NK-92 (cell line): ENCODE measurements at regions not wholly inside any gene's neighbourhood (a gene's known extent, or its start where the extent isn't known, plus 50 kb on each side); places are given as distances from the start of the nearest gene placed in this dataset.
A peak's percentile ranks its signal among the peaks of the same experiment; 100 is the strongest.

Experiments used
- DNase-seq: peaks from one replicate; lab custom pipeline; 2025; ENCODE audit not compliant: unreplicated experiment; lab: John Stamatoyannopoulos, UW

GRCh38 chr12:107318806-107319532 lies 225.6 kb upstream of the CRY1 start:
- DNase-seq = no peak

- no peak for DNase-seq
These were observed 226.2 kb upstream of the CRY1 start for GRCh38 chr12:107319533-107320032.

- DNase-seq = no peak
These were observed 226.9 kb upstream of the CRY1 start for GRCh38 chr12:107320033-107320928.

GRCh38 chr12:107320929-107321631 lies 227.7 kb upstream of the CRY1 start:
- DNase-seq = peak; percentile 4

- no peak for DNase-seq
These were observed 228.7 kb upstream of the CRY1 start for GRCh38 chr12:107322063-107322462.

GRCh38 chr12:107325075-107325608 lies 231.8 kb upstream of the CRY1 start:
- DNase-seq = no peak

- DNase-seq = no peak
These were observed 232.9 kb upstream of the CRY1 start for GRCh38 chr12:107326237-107326636.

GRCh38 chr12:107327651-107328182 lies 234.4 kb upstream of the CRY1 start:
- no peak for DNase-seq

GRCh38 chr12:107328442-107329133 lies 235.2 kb upstream of the CRY1 start:
- no peak for DNase-seq

- DNase-seq = no peak
These were observed 236.4 kb upstream of the CRY1 start for GRCh38 chr12:107329569-107330324.

GRCh38 chr12:107330831-107331431 lies 237.6 kb upstream of the CRY1 start:
- DNase-seq = no peak

- DNase-seq = no peak
These were observed 238.1 kb upstream of the CRY1 start for GRCh38 chr12:107331471-107331870.

- no peak for DNase-seq
These were observed 238.6 kb upstream of the CRY1 start for GRCh38 chr12:107331912-107332311.

- DNase-seq = no peak
These were observed 239.4 kb upstream of the CRY1 start for GRCh38 chr12:107332743-107333142.

GRCh38 chr12:107335802-107336570 lies 242.6 kb upstream of the CRY1 start:
- no peak for DNase-seq

GRCh38 chr12:107336695-107337094 lies 243.3 kb upstream of the CRY1 start:
- DNase-seq = no peak

- DNase-seq = no peak
These were observed 244.2 kb upstream of the CRY1 start for GRCh38 chr12:107337346-107338095.

GRCh38 chr12:107339487-107339886 lies 246.1 kb upstream of the CRY1 start:
- DNase-seq = no peak
